Kidney (tissue), 13 donors: ENCODE measurements at regions not wholly inside any gene's neighbourhood (a gene's known extent, or its start where the extent isn't known, plus 50 kb on each side); places are given as distances from the start of the nearest gene placed in this dataset.
A peak's percentile ranks its signal among the peaks of the same experiment; 100 is the strongest.

Experiments
- DNase-seq, 5 donors: peaks; one replicate each; pipeline ENCODE4 v3.0.0-alpha.2; 2013 to 2020
- FAIRE-seq: peaks from 2 replicates; lab custom pipeline; 2012; peaks lifted over from hg19 to GRCh38; lab: Jason Lieb, UNC
- H3K27ac ChIP-seq, 2 donors: one replicate each; pipeline ENCODE4 v1.7.0; 2013; ENCODE audit warnings: low read depth in 2 of 2, low read length in 2 of 2, inconsistent platforms in 1 of 2
- H3K27me3 ChIP-seq: one replicate; pipeline ENCODE4 v1.7.1; 2013; ENCODE audit warnings: low read length, inconsistent platforms; ENCODE audit not compliant: control insufficient read depth, insufficient read depth
- H3K36me3 ChIP-seq, 3 donors: one replicate each; pipeline versions ENCODE4 v1.7.0 to v1.7.1; 2013; ENCODE audit warnings: low read length in 3 of 3, control low read depth in 1 of 3, inconsistent platforms in 1 of 3; ENCODE audit not compliant: insufficient read depth in 3 of 3, control insufficient read depth in 2 of 3
- H3K4me1 ChIP-seq, 3 donors: one replicate each; pipeline versions ENCODE4 v1.7.0 to v1.7.1; 2013; ENCODE audit warnings: low read length in 3 of 3, inconsistent platforms in 1 of 3, low read depth in 1 of 3; ENCODE audit not compliant: control insufficient read depth in 2 of 3, insufficient read depth in 2 of 3
- H3K4me3 ChIP-seq, 3 donors: one replicate each; pipeline versions ENCODE4 v1.7.0 to v1.8.1; 2013; ENCODE audit warnings: low read length in 3 of 3, control low read depth in 1 of 3, inconsistent platforms in 1 of 3
- H3K9ac ChIP-seq, 3 donors: one replicate each; pipeline versions ENCODE4 v1.7.0 to v1.7.1; 2013; ENCODE audit warnings: low read length in 3 of 3, control low read depth in 1 of 3, inconsistent platforms in 1 of 3
- H3K9me3 ChIP-seq, 3 donors: one replicate each; pipeline versions ENCODE4 v1.7.0 to v1.7.1; 2013; ENCODE audit warnings: low read length in 3 of 3, control low read depth in 1 of 3, inconsistent platforms in 1 of 3; ENCODE audit not compliant: control insufficient read depth in 2 of 3, insufficient read depth in 1 of 3
- CTCF ChIP-seq: IDR thresholded peaks from 3 replicates; pipeline ENCODE4 v1.5.1; 2012; ENCODE audit warnings: mild to moderate bottlenecking, moderate library complexity, borderline replicate concordance; ENCODE audit not compliant: insufficient read depth; ENCODE audit errors: extremely low read depth
- intact Hi-C: fragments of 100-400 bp; cut with DNase I; formaldehyde crosslinking; loops from one replicate; pipeline ENCODE4 v1.11.1; 2022
- donor health status: control.
- donor health status: control.
- donor health status: control.
- donor health status: control.
- donor health status: control.
- donor health status: DM: yes; HTN: yes; CAD: no.
- donor health status: Normal renal cell carcinoma (clear cell type).

DNA sequence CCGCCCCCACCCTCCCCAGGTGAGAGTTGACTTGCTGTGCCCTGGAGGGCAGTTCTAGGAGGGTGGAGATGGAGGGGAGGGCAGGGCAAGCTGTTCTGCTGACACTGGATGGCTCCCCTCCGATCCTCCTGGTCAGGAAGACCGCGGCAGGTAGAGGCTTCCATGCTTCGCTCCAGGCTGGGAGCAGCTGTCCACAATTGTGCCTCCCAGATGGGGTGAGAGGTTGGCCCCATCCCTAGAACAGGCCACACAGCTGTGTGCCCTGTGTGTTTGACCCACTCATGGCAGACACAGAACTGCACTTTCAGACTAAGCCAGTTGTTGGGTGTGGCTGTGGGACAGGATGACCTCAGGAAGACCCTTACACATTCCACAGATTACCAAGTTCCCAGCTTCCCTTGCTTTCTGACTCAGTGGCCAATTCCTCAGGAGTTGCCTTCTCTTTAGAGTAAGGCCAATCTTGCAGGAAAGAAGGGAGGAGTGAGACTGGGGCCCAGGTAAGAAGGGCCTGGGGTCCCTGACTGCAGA, 72.1 kb upstream of the HSPA9 start:
- FAIRE-seq, result no peak
- TF ChIP-seq CTCF, result no peak

DNA sequence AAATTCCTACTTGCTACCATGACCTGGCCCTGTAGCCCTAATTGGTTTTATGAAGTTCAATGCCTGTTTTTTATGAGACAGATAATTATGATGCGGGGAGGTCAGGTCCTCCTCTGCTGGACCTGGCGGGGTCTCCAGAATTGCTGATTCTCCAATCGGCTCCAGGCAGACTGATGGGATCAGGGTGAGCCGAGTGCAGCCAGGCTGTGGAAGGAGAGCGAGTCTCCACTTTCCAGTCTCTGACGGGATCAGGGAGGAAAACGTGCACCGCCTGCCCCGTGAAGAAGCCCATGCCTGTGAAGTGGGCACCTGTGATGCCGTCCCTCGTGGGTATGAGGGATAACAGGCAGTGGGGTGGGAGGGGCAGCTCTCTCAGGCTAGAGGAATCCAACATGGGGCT, 71.5 kb upstream of the HSPA9 start:
- H3K27me3 ChIP-seq, result no peaks in the 10 kb centered on the region
- H3K36me3 ChIP-seq, result no peaks in the 10 kb centered on the region
- no peaks in the 10 kb centered on the region for H3K9me3 ChIP-seq
- H3K9ac ChIP-seq, result no peak overlapping the region
- no peak for FAIRE-seq
- DNase-seq, result peak in 1 of 5 donors; percentile 72
- no peak overlapping the region for H3K4me3 ChIP-seq
- no peak overlapping the region for H3K27ac ChIP-seq
- intact Hi-C loops, result no loop called here
- H3K4me1 ChIP-seq, result no peaks in the 10 kb centered on the region
- TF ChIP-seq CTCF, result no peak

More for the DNA sequence above, 72.1 kb upstream of the HSPA9 start:
- peak in 1 of 5 donors; percentile 63 for DNase-seq
- Histone ChIP-seq H3K27ac (no peak overlapping the region), H3K4me3 (no peak overlapping the region), H3K9ac (no peak overlapping the region), H3K9me3 (no peaks in the 10 kb centered on the region), H3K4me1 (no peaks in the 10 kb centered on the region), H3K36me3 (no peaks in the 10 kb centered on the region), H3K27me3 (no peaks in the 10 kb centered on the region)
- intact Hi-C loops, result no loop called here

DNA sequence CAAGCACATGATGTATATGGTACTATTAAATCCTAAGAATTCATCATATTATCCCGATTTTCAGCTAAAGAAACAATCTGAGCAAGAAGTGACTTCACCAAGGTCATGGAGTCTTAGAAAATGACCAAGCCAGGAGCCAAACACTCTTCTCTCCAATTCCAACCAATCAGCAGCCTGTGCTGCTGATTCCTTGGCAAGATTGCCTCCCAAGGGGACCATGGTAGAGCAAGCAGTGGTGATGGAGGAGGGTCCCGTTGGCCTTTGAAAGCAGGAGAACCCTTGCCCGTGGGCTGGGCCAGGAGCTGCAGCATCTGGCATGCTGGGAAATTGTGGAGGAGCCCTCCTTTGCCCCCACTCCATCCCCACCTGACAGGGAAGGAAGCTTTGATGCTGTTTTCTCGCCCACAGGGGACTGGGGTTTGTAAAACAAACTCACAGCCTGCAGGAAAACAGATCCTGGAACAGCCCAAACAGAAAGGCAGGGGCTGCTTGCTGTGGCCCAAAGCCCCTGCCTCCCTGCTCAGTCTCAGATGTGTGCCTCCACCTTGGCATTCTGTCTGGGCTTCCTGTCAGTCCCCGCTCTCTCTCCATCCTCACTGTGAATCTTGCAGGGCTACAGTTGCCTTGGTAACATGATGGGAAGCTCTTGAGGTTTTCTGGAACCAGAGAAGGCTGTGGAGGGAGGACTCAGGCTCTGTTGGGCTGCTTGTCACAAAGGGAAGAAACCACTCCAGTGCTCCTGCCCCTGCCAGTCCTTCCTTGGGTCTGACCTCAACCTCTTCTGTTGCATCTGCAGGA, 70.8 kb upstream of the HSPA9 start:
- no peak overlapping the region for H3K27ac ChIP-seq
- FAIRE-seq, result no peak
- TF ChIP-seq CTCF, result no peak

More for the DNA sequence above, 70.8 kb upstream of the HSPA9 start:
- no peaks in the 10 kb centered on the region for H3K4me1 ChIP-seq
- no peaks in the 10 kb centered on the region for H3K9me3 ChIP-seq
- intact Hi-C loops, result no loop called here
- H3K4me3 ChIP-seq, result no peak overlapping the region
- H3K36me3 ChIP-seq, result no peaks in the 10 kb centered on the region
- no peak overlapping the region for H3K9ac ChIP-seq
- H3K27me3 ChIP-seq, result no peaks in the 10 kb centered on the region
- peak in 1 of 5 donors; percentile 20 for DNase-seq
